GM20000 (cell line): ENCODE measurements at regions not wholly inside any gene's neighbourhood (a gene's known extent, or its start where the extent isn't known, plus 50 kb on each side); places are given as distances from the start of the nearest gene placed in this dataset.
"Not testable (repeated sequence)": the region's sequence is repeated elsewhere in the genome, so short reads cannot be mapped to it uniquely, and the experiment has no call there.

Source experiments
- DNase-seq: peaks from one replicate; pipeline ENCODE4 v3.0.0; 2012; ENCODE audit warnings: low spot score
- CTCF ChIP-seq: IDR thresholded peaks from 2 replicates; pipeline ENCODE4 v1.5.1; 2012; ENCODE audit warnings: mild to moderate bottlenecking, control low read depth; ENCODE audit errors: extremely low read depth, missing control alignments

- DNase-seq = no peak
- TF ChIP-seq CTCF = no peak
Observed at GRCh38 chrX:8043546-8043945, 116.3 kb upstream of the PNPLA4 start.

- no peak for TF ChIP-seq CTCF
- no peak for DNase-seq
Observed at GRCh38 chrX:8043121-8043520, 115.9 kb upstream of the PNPLA4 start.

DNA sequence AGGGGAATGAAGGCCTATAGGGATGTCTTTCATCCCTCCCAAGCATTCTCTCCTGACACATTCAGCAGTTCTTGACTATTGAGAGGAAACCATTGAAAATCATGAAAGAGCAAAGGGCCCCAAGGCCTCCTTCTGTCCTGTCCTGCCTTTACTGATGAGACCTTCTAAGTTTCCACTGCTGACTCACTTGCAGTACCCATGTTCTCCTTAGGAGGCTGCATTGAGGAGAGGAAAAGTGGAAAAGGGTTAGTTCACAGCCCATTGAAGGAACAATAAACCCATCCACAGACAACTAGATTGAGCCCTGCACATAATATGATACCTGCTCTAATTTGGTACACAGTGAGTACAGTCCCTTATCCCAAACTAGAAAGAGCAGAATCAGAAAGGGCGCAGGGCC lies 115.1 kb upstream of the PNPLA4 start:
- no peak for TF ChIP-seq CTCF
- DNase-seq = no peak

DNA sequence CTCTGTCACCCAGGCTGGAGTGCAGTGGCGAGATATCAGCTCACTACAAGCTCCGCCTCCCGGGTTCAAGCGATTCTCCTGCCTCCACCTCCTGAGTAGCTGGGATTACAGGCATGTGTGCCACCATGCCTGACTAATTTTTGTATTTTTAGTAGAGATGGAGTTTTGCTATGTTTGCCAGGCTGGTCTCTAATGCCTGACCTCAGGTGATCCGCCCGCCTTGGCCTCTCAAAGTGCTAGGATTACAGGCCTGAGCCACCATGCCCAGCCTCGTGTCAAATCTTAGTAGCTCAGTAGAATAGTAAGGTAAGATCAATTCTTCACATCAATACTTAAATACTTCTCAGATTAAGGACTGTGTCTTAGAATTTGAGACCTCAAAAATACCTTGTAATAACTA lies 112.5 kb upstream of the PNPLA4 start:
- not testable (repeated sequence) for DNase-seq

DNA sequence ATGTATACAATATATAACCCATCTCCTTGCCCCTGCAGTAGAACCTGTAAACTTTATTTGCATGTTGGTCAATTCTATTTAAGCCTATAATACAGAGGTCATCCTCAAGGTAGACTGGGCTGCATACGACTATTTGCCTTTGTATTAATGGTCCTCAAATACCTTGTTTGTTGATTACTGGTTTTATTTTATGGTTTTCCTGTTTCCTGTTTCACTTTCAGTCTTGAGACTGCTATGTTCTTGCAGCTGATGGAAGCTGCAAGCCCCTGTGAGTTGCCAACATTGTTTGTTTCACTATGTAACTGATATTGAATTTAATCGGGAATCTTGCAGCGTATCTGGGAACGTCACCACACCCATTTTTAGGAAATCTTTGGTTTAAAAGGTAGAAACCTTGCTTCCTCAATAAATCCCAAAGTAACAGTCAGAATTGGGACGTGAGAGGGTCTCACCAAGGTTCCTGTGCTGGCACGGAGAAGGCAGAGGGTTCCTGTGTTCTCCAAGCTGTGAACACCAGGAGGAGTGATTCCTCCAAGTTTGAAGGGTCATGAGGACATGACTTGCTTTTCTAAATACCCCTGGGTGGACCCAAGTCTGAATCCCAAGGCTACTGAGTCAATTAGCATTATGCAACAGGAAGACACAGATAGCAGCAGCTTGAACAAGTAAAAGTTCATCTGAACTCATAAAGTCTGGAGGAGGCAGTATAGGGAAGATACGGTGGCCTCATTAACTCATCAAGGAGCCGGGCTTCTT lies 110.6 kb upstream of the PNPLA4 start:
- DNase-seq = no peak
- no peak for TF ChIP-seq CTCF

DNA sequence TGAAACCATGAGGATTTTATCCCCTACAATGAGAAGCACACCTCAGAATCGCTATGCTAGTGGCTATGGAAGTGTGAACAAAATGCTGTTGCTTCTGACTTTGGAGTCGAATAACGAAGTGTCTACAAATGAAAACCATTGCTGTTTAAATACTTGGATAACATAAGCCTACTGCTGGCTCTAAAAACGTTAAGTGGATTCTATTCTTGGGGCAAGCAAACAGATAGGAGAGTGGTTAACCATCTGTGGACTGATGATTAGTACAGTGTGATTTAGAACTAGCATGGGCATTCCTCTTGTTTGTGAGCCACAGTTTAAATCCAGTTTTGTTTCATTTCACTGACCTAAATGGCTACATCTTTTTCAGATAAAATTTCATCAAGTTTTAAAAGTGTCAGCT lies 109.7 kb upstream of the PNPLA4 start:
- no peak for TF ChIP-seq CTCF
- DNase-seq = no peak

- no peak for DNase-seq
Observed at GRCh38 chrX:8034058-8034457, 106.8 kb upstream of the PNPLA4 start.

More at GRCh38 chrX:8034058-8034457, 106.8 kb upstream of the PNPLA4 start:
- no peak for TF ChIP-seq CTCF
